ENCODE measurements at regions not wholly inside any gene's neighbourhood (a gene's known extent, or its start where the extent isn't known, plus 50 kb on each side); places are given as distances from the start of the nearest gene placed in this dataset.

- TF ChIP-seq SIN3A (IDR thresholded peaks at IDR 0.05; ENCODE audit: borderline replicate concordance, insufficient read depth, low read length) (no peak), POLR2AphosphoS5 (IDR thresholded peaks at IDR 0.05; ENCODE audit: low read depth, low read length) (no peak), REST (IDR thresholded peaks at IDR 0.05; ENCODE audit: insufficient read depth in 1 of 2, low read depth in 2 of 2, low read length in 2 of 2) (no peak), TAF1 (IDR thresholded peaks at IDR 0.05; ENCODE audit: borderline replicate concordance, insufficient read depth, low read length) (no peak), FOXP2 (optimal IDR thresholded peaks at IDR 0.05; ENCODE audit: borderline replicate concordance, extremely low read depth, extremely low read length, insufficient read depth) (no peak)
Measured at GRCh38 chr10:61841338-61841875, 60.1 kb upstream of the ARID5B start.

GRCh38 chr10:61842755-61843497, 58.6 kb upstream of the ARID5B start:
- TF ChIP-seq FOXP2 (optimal IDR thresholded peaks at IDR 0.05; ENCODE audit: borderline replicate concordance, extremely low read depth, extremely low read length, insufficient read depth) = no peak
- no peak for TF ChIP-seq REST (IDR thresholded peaks at IDR 0.05; ENCODE audit: insufficient read depth in 1 of 2, low read depth in 2 of 2, low read length in 2 of 2)
- no peak for TF ChIP-seq SIN3A (IDR thresholded peaks at IDR 0.05; ENCODE audit: borderline replicate concordance, insufficient read depth, low read length)
- TF ChIP-seq POLR2AphosphoS5 (IDR thresholded peaks at IDR 0.05; ENCODE audit: low read depth, low read length) = no peak
- no peak for TF ChIP-seq TAF1 (IDR thresholded peaks at IDR 0.05; ENCODE audit: borderline replicate concordance, insufficient read depth, low read length)

GRCh38 chr10:61844116-61844822, 57.2 kb upstream of the ARID5B start:
- TF ChIP-seq POLR2AphosphoS5 (IDR thresholded peaks at IDR 0.05; ENCODE audit: low read depth, low read length) (no peak), FOXP2 (optimal IDR thresholded peaks at IDR 0.05; ENCODE audit: borderline replicate concordance, extremely low read depth, extremely low read length, insufficient read depth) (no peak), TAF1 (IDR thresholded peaks at IDR 0.05; ENCODE audit: borderline replicate concordance, insufficient read depth, low read length) (no peak), SIN3A (IDR thresholded peaks at IDR 0.05; ENCODE audit: borderline replicate concordance, insufficient read depth, low read length) (no peak), REST (IDR thresholded peaks at IDR 0.05; ENCODE audit: insufficient read depth in 1 of 2, low read depth in 2 of 2, low read length in 2 of 2) (no peak)

GRCh38 chr10:61845196-61845949, 56.1 kb upstream of the ARID5B start:
- TF ChIP-seq REST (IDR thresholded peaks at IDR 0.05; ENCODE audit: insufficient read depth in 1 of 2, low read depth in 2 of 2, low read length in 2 of 2) (no peak), SIN3A (IDR thresholded peaks at IDR 0.05; ENCODE audit: borderline replicate concordance, insufficient read depth, low read length) (no peak), TAF1 (IDR thresholded peaks at IDR 0.05; ENCODE audit: borderline replicate concordance, insufficient read depth, low read length) (no peak), FOXP2 (optimal IDR thresholded peaks at IDR 0.05; ENCODE audit: borderline replicate concordance, extremely low read depth, extremely low read length, insufficient read depth) (no peak), POLR2AphosphoS5 (IDR thresholded peaks at IDR 0.05; ENCODE audit: low read depth, low read length) (no peak)
